ENCODE measurements at regions not wholly inside any gene's neighbourhood (a gene's known extent, or its start where the extent isn't known, plus 50 kb on each side); places are given as distances from the start of the nearest gene placed in this dataset.

- Histone ChIP-seq H4K20me1 (ENCODE audit: control insufficient read depth, insufficient read depth, insufficient read length) (no peaks in the 10 kb centered on the region), H3K9me3 (ENCODE audit: control insufficient read depth, low read depth, low read length) (no peaks in the 10 kb centered on the region), H3K4me2 (ENCODE audit: insufficient read depth, insufficient read length, low read length) (peak overlapping the region; percentile 50), H3K79me1 (ENCODE audit: insufficient read depth, low read depth, low read length, poor library complexity, severe bottlenecking) (no peaks in the 10 kb centered on the region), H3K27me3 (ENCODE audit: insufficient read depth, low read length) (no peaks in the 10 kb centered on the region), H2AK5ac (ENCODE audit: insufficient read length, low read length) (no peak overlapping the region), H4K91ac (ENCODE audit: insufficient read length, low read depth, low read length) (no peak overlapping the region), H3K18ac (ENCODE audit: insufficient read length, low read depth, low read length) (peak overlapping the region; percentile 98), H3T11ph (ENCODE audit: low read length) (no peak overlapping the region), H2BK20ac (ENCODE audit: low read depth, low read length, poor library complexity, severe bottlenecking) (no peak overlapping the region), H2BK120ac (ENCODE audit: low read depth, low read length, poor library complexity, severe bottlenecking) (no peak overlapping the region), H3K14ac (ENCODE audit: insufficient read depth, low read length) (peak overlapping the region; percentile 97), H3K27ac (ENCODE audit: insufficient read length, low read depth, low read length) (peak overlapping the region; percentile 89), H3K4ac (ENCODE audit: low read depth, low read length) (no peak overlapping the region), H3K23me2 (ENCODE audit: insufficient read length, low read depth, low read length, poor library complexity, severe bottlenecking) (peaks cover 6% of the 10 kb centered on the region), H3K4me1 (ENCODE audit: insufficient read depth, low read length) (peaks cover 2% of the 10 kb centered on the region; the same call in 1 of the 2 replicates), H3K23ac (ENCODE audit: insufficient read length, low read depth, low read length) (no peak overlapping the region), H2BK15ac (ENCODE audit: low read depth, low read length) (no peak overlapping the region), H3K9ac (ENCODE audit: extremely low read depth, insufficient read length, low read length) (peak overlapping the region; percentile 99), H2BK5ac (ENCODE audit: insufficient read length, low read length) (peak overlapping the region; percentile 84), H3K79me2 (ENCODE audit: insufficient read depth, low read length) (no peaks in the 10 kb centered on the region), H2BK12ac (ENCODE audit: insufficient read length, low read depth, low read length) (no peak overlapping the region), H2AFZ (ENCODE audit: low read length) (no peak overlapping the region), H4K8ac (replicated peaks; ENCODE audit: insufficient read length, low read depth, low read length) (peak overlapping the region; percentile 38), H4K5ac (ENCODE audit: insufficient read length, low read depth, low read length) (no peak overlapping the region), H3K56ac (ENCODE audit: insufficient read length, low read depth, low read length) (peak overlapping the region; percentile 12)
- DNase-seq = peak; percentile 79
- peaks cover 0 to 2% (median 0%) of the 10 kb centered on the region in 3 experiments; a peak in 1 of 7 replicates for H3K36me3 Mint-ChIP-seq (ENCODE audit: insufficient read depth in 1 of 3, low read depth in 3 of 3)
- no CpG with 5 or more reads among the region's 43 CpGs for WGBS (ENCODE audit: extremely low coverage, insufficient read length, low lambda C conversion rate)
- no peaks in the 10 kb centered on the region; a peak in 1 of 5 replicates for H3K9me3 Mint-ChIP-seq
- peaks cover 39 to 46% of the 10 kb centered on the region in 2 experiments for H3K4me1 Mint-ChIP-seq
- no peak overlapping the region for H3K4me3 Mint-ChIP-seq
- TF ChIP-seq, protein P1, sequence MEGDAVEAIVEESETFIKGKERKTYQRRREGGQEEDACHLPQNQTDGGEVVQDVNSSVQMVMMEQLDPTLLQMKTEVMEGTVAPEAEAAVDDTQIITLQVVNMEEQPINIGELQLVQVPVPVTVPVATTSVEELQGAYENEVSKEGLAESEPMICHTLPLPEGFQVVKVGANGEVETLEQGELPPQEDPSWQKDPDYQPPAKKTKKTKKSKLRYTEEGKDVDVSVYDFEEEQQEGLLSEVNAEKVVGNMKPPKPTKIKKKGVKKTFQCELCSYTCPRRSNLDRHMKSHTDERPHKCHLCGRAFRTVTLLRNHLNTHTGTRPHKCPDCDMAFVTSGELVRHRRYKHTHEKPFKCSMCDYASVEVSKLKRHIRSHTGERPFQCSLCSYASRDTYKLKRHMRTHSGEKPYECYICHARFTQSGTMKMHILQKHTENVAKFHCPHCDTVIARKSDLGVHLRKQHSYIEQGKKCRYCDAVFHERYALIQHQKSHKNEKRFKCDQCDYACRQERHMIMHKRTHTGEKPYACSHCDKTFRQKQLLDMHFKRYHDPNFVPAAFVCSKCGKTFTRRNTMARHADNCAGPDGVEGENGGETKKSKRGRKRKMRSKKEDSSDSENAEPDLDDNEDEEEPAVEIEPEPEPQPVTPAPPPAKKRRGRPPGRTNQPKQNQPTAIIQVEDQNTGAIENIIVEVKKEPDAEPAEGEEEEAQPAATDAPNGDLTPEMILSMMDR (conservative IDR thresholded peaks at IDR 0.05) = no peak
- H3K27ac Mint-ChIP-seq = no peak overlapping the region
- peaks cover 5% of the 10 kb centered on the region; the same call in 1 of the 2 replicates for H3K27me3 Mint-ChIP-seq (ENCODE audit: low read depth)
Observed at GRCh38 chr6:27133281-27134227, 113.9 kb upstream of the PRSS16 start.
